Vagina (tissue), 2 donors: ENCODE measurements at regions not wholly inside any gene's neighbourhood (a gene's known extent, or its start where the extent isn't known, plus 50 kb on each side); places are given as distances from the start of the nearest gene placed in this dataset.

Source experiments
- DNase-seq, 2 donors: peaks; one replicate each; pipeline ENCODE4 v3.0.0-alpha.2; 2017; ENCODE audit errors: extremely low spot score in 2 of 2
- H3K27ac ChIP-seq: fragments of 200-600 bp; sonication (generic); one replicate; pipeline ENCODE4 v1.5.1; 2019
- H3K27me3 ChIP-seq: fragments of 200-600 bp; sonication (generic); one replicate; pipeline ENCODE4 v1.5.1; 2019
- H3K36me3 ChIP-seq, 2 donors: fragments of 200-600 bp; sonication (generic); one replicate each; pipeline ENCODE4 v1.5.1; 2017 to 2019
- H3K4me1 ChIP-seq: fragments of 200-600 bp; sonication (generic); one replicate; pipeline ENCODE4 v1.5.1; 2019
- H3K4me3 ChIP-seq, 2 donors: fragments of 200-600 bp; sonication (generic); 1 replicate in 1 of 2; 2 replicates in 1 of 2; pipeline ENCODE4 v1.5.1; 2016 to 2019
- H3K9me3 ChIP-seq: fragments of 200-600 bp; sonication (generic); one replicate; pipeline ENCODE4 v1.5.1; 2019
- POLR2A ChIP-seq, 2 donors: fragments of 450-650 bp; IDR thresholded peaks; one replicate each; pipeline ENCODE4 v1.6.1; 2017; ENCODE audit warnings: antibody characterized with exemption in 2 of 2, mild to moderate bottlenecking in 2 of 2, moderate library complexity in 2 of 2
- POLR2AphosphoS5 ChIP-seq, 2 donors: sonication (generic); formaldehyde crosslinking; IDR thresholded peaks; one replicate each; pipeline ENCODE4 v1.9.0; 2017; ENCODE audit warnings: antibody characterized with exemption in 2 of 2, mild to moderate bottlenecking in 2 of 2, low read depth in 1 of 2; ENCODE audit not compliant: insufficient read depth in 1 of 2
- intact Hi-C: fragments of 100-400 bp; cut with DNase I; formaldehyde crosslinking; loops from one replicate; pipeline ENCODE4 v1.15.1; 2023
- TF ChIP-seq, protein P1 (sequence below), 3 experiments: fragments of 450-650 bp in 2 of 3; fragments of 200-600 bp in 1 of 3; sonication (generic) in 1 of 3; IDR thresholded peaks; one replicate each; pipeline ENCODE4 v1.5.1; 2017 to 2019; ENCODE audit warnings: antibody characterized with exemption in 3 of 3, mild to moderate bottlenecking in 2 of 3, moderate library complexity in 2 of 3

DNA sequence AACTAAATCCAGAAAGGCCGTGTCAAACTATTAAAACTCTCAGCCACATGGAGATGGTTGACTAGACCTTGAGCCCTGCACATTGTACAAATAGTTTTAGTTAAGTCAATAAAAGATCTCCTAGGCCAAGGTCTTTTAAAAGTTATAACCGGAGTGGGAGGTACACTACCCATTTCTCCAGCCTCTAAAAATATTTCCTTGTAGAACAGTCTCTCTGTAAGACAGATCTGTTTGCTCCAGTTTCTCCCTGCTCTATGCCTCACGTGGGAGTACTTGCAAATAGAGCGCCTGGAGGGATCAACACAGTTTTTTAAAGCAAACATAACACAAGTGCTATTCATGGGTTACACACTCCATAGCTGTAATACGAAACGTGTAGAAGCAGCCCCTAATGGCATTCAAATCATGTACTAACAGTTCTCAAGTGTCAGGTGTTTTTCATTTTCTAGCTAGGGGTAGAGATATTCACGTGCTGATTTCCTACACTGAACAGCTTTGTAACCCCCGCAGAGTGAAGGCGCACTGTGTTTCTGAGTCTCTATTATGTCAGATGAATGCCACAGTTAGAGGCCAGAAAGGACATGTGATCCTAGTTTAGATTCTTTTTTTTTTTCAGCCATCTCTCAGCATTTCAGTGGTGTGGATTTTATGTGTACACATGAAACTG lies 703.4 kb upstream of the GRAMD2B start:
- TF ChIP-seq, protein P1, sequence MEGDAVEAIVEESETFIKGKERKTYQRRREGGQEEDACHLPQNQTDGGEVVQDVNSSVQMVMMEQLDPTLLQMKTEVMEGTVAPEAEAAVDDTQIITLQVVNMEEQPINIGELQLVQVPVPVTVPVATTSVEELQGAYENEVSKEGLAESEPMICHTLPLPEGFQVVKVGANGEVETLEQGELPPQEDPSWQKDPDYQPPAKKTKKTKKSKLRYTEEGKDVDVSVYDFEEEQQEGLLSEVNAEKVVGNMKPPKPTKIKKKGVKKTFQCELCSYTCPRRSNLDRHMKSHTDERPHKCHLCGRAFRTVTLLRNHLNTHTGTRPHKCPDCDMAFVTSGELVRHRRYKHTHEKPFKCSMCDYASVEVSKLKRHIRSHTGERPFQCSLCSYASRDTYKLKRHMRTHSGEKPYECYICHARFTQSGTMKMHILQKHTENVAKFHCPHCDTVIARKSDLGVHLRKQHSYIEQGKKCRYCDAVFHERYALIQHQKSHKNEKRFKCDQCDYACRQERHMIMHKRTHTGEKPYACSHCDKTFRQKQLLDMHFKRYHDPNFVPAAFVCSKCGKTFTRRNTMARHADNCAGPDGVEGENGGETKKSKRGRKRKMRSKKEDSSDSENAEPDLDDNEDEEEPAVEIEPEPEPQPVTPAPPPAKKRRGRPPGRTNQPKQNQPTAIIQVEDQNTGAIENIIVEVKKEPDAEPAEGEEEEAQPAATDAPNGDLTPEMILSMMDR (IDR thresholded peaks at IDR 0.05): no peak
- TF ChIP-seq POLR2A (IDR thresholded peaks at IDR 0.05) (no peak), POLR2AphosphoS5 (IDR thresholded peaks at IDR 0.05; ENCODE audit: insufficient read depth in 1 of 2, low read depth in 1 of 2) (no peak)
- intact Hi-C loops: no loop called here
- no peak overlapping the region for H3K27ac ChIP-seq

DNA sequence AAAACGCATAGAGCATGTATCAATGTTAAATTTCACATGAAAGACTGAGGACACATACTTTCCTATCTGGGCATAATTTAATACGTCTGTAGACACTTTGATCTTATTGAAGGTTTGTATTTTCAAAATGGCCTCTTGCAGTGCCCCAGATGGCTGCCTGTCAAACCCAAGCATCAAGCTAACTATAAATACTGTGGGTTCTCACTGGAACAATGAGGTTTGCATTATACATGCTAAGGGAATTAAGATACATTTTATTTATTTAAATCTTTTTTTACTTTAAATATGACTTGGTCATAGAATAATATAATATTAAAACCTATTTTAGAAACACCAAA lies 702.9 kb upstream of the GRAMD2B start:
- H3K36me3 ChIP-seq: no peaks in the 10 kb centered on the region
- H3K4me3 ChIP-seq: no peak overlapping the region
- no peaks in the 10 kb centered on the region for H3K4me1 ChIP-seq
- no peaks in the 10 kb centered on the region for H3K27me3 ChIP-seq
- H3K27ac ChIP-seq: no peak overlapping the region
- TF ChIP-seq POLR2AphosphoS5 (IDR thresholded peaks at IDR 0.05; ENCODE audit: insufficient read depth in 1 of 2, low read depth in 1 of 2) (no peak), POLR2A (IDR thresholded peaks at IDR 0.05) (no peak)
- TF ChIP-seq, protein P1 (IDR thresholded peaks at IDR 0.05): no peak
- intact Hi-C loops: no loop called here
- DNase-seq: no peak
- no peaks in the 10 kb centered on the region for H3K9me3 ChIP-seq

More for the DNA sequence above, 703.4 kb upstream of the GRAMD2B start:
- Histone ChIP-seq H3K4me3 (no peak overlapping the region), H3K36me3 (no peaks in the 10 kb centered on the region), H3K27me3 (no peaks in the 10 kb centered on the region), H3K4me1 (no peaks in the 10 kb centered on the region), H3K9me3 (no peaks in the 10 kb centered on the region)
- no peak for DNase-seq

DNA sequence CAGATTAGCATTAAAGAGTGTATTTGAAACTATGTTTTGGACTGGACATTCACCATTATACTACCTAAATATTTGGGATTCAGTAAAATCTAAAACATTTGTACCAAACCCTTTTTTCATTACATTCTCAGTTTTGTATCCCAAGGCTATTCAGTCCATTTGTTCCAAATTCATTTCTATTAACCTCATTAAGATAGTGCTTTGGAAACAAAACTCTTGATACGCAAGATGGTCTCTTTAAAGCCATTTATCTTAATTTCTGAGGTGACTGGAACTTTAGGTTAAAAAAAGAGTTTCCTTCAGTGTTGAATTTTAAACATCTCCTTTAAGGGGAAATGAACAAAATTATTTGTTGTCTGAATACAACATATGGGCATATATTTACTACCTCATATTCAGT lies 702.5 kb upstream of the GRAMD2B start:
- no peak overlapping the region for H3K4me3 ChIP-seq
- no peaks in the 10 kb centered on the region for H3K9me3 ChIP-seq
- H3K36me3 ChIP-seq: no peaks in the 10 kb centered on the region
- no peak overlapping the region for H3K27ac ChIP-seq
- H3K27me3 ChIP-seq: no peaks in the 10 kb centered on the region
- TF ChIP-seq, protein P1 (IDR thresholded peaks at IDR 0.05): no peak
- TF ChIP-seq POLR2A (IDR thresholded peaks at IDR 0.05) (no peak), POLR2AphosphoS5 (IDR thresholded peaks at IDR 0.05; ENCODE audit: insufficient read depth in 1 of 2, low read depth in 1 of 2) (no peak)
- no peak for DNase-seq
- intact Hi-C loops: no loop called here
- no peaks in the 10 kb centered on the region for H3K4me1 ChIP-seq

DNA sequence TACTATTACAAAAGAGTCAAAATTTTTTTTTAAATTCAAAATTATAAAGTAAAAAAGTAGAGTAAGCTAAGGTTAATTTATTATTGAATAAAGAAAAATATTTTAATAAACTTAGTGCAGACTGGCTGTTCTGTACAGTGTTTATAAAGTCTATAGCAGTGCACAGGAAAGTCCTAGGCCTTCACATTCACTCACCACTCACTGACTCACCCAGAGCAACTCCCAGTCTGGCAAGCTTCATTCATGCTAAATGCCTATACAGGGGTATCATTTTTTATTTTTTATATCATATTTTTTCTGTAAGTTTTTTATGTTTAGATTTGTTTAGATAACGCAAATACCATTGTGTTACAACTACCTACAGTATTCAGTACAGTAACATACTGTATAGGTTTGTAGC lies 700.7 kb upstream of the GRAMD2B start:
- H3K4me3 ChIP-seq: no peak overlapping the region
- H3K4me1 ChIP-seq: no peaks in the 10 kb centered on the region
- DNase-seq: no peak
- no peaks in the 10 kb centered on the region for H3K9me3 ChIP-seq
- TF ChIP-seq, protein P1 (IDR thresholded peaks at IDR 0.05): no peak
- no peak for TF ChIP-seq POLR2A (IDR thresholded peaks at IDR 0.05)
- no peak for TF ChIP-seq POLR2AphosphoS5 (IDR thresholded peaks at IDR 0.05; ENCODE audit: insufficient read depth in 1 of 2, low read depth in 1 of 2)
- H3K27me3 ChIP-seq: no peaks in the 10 kb centered on the region
- no peak overlapping the region for H3K27ac ChIP-seq
- H3K36me3 ChIP-seq: no peaks in the 10 kb centered on the region
- intact Hi-C loops: no loop called here

DNA sequence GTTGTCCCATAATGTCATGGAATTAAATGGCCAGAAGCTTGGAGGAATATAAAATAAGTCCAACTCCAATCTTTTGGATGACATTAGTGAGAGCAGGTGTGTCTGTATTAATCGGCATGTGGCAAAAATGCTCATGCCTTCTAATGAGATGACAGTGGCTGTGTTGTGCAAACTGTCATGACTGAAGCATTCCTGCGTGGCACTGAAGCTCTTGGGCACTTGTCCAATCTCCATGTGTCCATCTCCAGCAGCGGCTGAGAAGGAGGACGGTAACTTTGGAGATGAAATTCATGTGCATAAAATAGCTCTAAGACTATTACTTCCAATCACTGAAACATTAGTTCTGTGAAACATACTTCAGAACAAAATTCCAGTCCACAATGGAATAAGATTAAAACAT lies 697.5 kb upstream of the GRAMD2B start:
- no peaks in the 10 kb centered on the region for H3K36me3 ChIP-seq
- H3K27ac ChIP-seq: no peak overlapping the region
- no peak overlapping the region for H3K4me3 ChIP-seq
- H3K4me1 ChIP-seq: no peaks in the 10 kb centered on the region
- H3K27me3 ChIP-seq: no peaks in the 10 kb centered on the region
- intact Hi-C loops: no loop called here
- no peaks in the 10 kb centered on the region for H3K9me3 ChIP-seq
- no peak for DNase-seq
- TF ChIP-seq POLR2A (IDR thresholded peaks at IDR 0.05) (no peak), POLR2AphosphoS5 (IDR thresholded peaks at IDR 0.05; ENCODE audit: insufficient read depth in 1 of 2, low read depth in 1 of 2) (no peak)
- TF ChIP-seq, protein P1 (IDR thresholded peaks at IDR 0.05): no peak
